GM21423 (cell line): ENCODE measurements at regions not wholly inside any gene's neighbourhood (a gene's known extent, or its start where the extent isn't known, plus 50 kb on each side); places are given as distances from the start of the nearest gene placed in this dataset.

ENCODE experiments used
- ATAC-seq: cut with Tn5 transposase; IDR thresholded peaks from one replicate; pipeline ENCODE4 v1.9.1; 2021; ENCODE audit warnings: mild to moderate bottlenecking, moderate library complexity; ENCODE audit not compliant: unreplicated experiment

DNA sequence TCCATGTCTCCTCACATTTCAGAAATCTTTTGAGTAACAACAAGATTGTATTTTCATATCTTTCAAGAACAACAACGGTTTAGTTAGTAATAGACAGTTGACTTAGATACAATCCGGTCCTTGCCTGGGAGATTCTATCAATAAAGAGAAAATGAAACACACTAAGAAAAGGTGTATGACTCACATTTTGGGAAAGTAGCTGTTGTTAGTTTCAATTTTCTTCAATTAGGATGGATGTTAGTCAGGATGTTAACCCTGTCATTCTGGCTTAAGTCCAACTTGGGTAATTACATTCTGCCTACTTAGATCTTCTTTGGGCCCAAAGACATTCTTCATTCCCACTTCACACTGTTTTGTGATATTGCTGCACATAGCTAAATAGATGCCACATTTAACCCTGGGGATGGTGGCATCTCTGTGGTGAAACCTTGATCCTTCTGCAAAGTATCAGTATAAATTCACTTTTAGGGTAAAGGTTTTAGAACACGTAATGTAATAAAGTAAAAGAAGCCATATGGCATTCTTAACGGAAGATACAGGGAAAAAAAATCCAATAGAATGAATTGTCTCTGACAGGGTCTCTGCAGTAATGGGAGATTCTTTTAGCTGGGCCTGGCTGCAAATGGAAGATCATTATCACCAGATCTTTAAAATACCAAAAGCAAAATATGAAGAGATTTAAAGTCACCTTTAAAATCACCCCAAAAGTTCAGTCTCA is 365.5 kb downstream of the FIGN start:
- ATAC-seq, result no peak

DNA sequence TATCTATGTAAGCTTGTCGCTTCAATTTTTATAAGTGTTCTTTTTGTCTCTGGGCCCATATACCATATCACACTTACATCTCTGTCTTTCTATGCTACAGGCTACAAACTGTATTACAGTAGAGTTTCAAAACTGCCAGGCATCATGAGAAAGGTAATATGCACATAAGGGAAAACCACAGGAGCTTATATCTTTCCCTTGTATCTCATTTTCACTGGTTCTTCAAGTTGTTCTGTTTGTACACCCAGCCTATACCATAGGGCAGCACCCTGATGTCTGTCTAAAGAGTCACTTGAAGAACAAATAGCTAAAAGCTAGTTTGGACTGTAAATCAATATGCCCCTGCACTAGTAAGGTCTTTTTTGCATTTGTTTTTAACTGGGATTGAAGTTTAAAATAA is 366.7 kb downstream of the FIGN start:
- ATAC-seq, result no peak

DNA sequence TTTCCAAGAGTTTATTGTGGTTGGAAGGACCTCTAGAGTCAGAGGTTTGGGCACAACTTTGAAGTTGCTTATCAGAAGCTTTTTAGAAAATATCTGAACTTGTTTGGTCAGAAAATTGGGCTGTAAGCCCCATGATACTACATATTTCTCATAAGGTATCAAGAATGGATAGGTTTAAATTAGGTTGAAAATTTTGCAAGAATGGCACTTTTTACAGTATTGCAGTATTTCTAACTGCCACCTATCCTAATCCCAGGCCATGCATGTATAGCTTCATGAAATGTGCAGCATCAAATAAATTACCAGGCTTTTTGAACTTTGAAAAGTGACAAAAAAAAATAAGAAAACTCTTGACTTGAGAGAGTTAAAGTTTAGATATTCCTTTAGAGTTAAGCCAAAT is 367.2 kb downstream of the FIGN start:
- no peak for ATAC-seq

DNA sequence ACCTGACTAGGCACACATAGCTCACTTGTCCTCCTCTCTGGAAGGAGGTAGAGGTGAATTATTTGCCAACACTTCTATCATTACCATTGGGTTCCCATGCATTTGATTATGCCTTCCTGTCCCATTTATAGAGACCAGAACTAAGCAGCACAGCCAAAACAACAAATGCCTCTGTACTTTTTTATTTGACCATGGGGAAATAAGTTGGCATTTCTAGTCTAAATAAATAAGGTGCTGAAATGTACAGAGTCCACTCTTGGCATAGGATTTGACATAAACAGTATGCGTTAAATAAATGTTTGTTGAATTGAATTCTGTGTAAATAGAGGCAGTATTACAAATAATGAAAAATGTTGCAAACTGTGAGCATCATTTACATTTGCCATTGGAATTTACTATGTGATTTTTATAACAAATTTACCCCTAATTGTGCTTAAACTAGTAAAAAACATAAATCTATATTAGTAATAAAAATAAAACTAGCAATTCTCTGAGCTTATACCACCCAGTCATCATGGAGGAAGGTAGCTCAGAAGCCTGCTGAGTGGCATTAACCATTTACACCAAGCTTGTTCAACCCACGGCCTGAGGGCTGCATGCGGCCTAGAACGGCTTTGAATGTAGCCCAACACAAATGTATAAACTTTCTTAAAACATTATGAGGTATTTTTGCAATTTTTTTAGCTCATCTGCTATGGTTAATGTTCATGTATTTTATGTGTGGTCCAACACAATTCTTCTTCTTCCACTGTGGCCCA is 367.8 kb downstream of the FIGN start:
- no peak for ATAC-seq

DNA sequence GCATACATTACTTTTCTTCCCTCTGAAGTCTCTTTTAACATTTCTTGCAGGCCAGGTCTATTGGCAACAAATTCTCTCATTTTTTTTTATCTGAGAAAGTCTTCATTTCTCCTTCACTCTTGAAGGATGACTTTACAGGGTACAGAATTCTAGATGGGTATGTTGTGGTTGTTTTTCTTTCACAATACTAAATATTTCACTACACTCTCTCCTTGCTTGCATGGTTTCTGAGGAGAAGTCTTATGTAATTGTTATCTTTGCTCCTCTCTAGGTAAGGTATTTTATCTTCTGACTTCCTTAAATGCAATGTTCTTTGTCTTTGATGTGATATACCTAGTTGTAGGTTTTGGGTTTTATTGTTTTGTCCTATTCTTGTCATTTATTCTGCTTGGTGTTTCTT is 371.1 kb downstream of the FIGN start:
- no peak for ATAC-seq

DNA sequence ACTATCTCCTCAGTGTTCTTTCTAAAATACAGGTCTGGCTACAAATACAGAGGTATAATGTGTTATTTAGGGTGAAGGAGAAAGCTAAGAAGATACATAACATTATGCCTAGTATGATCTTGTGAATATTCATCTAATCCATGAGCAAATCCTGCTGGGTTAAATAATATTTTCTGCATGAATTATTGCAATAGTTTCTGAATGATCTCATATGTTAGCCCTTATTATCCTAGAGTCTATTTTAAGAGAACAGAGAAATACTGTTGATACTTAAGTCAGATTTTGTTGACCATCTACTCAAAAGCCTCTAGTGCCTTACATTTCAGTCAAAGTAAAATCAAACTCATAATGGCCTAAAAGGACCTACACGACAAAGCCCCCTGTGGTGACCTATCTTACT is 382.3 kb downstream of the FIGN start:
- no peak for ATAC-seq

DNA sequence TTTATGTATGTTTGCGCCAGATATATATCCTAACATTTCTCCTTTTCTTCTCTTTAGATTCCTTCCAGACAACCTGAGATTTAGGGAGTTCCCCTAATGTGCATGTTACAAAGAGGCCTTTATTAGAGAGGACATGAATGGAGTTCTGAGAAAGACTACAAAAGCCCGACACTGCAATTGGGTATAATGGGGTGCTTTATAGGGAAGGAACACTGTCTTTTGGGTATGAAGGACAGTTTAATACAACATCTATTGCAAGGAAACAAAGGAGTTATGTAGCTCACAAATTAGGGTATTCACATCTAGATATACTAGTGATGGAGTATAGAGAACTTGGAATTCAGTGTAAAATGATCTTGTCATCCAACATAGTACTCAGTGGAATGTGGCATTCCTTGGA is 383.8 kb downstream of the FIGN start:
- ATAC-seq, result no peak

DNA sequence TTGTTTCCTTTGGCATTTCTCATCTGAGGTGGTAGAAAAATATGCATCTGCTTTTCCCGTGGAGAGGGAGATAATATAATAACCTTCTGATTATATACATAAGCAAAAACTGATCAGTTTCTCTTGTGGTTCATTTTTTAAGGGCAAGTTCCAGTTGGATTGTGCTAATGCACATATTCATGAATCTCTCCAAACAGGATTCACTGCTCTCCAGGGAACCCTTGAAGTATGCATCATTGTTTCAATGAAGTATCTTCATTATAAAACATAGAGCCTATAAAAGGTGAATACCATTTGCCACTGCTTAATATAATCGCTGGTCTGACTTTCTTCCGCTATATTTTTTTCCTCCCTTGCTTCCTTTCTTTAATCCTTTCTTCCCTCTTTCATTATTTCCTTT is 384.7 kb downstream of the FIGN start:
- no peak for ATAC-seq

DNA sequence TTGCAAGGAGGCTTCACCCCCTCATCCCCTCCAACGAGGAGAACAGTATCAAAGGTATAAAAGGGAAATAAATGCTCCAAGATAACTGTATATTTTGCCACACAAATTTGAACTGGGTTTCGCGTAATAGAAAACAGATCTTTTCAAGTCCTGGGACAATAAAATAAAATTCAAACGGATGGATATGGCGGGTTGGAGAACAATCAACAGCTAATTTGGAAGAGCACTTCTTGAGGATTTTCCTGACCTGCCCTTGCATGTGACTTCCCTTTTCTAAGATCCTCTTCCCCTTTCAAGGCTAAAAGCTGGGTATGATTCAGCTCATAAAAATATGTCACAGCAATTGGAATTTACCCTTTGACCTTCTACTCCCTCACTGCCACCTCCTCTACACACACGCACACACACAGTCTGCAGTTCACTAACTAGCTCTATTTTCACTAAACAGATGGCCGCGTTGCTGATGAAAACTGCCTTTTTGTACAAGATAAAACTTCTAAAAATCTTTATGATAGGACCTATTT is 386.9 kb downstream of the FIGN start:
- ATAC-seq, result no peak

DNA sequence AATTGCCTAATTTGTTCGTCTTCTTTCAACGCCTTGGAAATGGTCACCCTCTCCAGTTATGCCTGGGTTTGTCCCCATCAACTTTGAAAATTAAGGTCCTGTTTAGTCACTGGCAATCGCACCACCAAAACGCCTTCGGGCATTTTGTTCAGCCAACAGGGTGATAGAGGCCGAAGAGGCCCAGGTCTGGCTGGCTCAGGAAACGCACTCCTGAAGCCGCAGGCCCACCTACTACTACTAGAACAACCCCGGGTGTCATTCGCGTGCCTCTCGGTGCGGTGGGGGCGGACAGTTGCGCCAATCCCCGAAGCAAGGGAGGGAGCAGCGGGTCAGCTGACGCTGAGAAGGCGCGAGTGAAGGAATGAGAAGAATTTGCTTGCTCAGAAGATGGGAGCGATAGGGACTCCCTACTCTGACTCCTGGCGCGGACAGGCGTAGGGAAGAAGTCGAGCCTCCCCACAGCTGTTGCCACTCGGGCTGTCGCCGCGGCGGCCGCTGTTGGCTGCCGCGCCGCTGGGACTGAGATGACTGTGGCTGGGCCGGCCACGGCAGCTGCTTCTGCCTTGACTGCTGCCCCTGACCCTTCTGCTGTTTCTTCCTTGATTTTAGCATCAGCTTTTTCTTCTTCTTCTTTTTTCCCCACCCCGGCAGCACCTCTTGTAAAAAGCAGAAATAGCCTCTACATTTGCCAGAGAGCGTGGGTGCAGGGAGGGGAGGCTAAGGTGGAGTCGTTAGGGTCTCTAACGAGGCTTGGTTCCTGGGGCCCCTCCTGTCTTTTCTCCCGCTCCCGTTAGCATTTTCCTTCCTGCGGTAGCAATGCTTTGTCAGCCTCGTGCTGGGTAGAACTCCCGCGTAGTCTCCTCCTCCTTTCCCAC is 387.6 kb downstream of the FIGN start:
- peak; percentile 54 for ATAC-seq

DNA sequence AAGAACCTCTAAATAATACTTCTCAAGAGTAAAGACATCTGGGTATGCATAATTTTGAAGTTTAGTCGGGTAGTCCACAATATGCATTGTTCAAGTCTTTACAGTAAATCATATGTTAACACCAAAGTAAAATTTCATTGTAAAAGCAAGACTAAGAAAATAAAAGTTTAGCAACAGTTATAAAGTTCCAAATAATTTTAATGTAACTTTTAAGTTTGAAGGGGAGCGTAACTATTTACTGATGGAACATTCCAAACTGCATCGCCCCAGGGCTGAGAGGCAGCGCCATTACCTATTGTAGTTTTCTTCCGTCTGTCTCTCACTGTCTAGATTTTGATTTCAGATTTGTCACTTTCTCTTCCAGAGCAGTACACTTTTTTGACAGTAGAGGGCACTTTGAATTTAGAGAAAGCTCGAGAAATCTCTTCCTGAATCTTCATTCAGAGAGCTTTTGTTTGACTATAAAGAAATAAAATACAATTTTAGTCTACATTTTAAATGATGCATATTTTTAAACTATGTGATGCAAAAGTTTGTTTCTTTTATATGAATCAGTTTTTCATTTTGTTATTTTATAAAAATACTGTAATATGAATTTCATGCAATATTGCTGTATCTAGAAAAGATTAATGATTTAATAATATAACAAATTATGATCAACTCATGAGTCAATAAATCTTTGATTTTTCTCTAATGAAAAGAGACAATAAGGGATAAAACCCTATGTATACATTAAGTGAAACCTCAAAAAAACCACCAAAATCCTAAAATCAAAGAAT is 389.8 kb downstream of the FIGN start:
- peak; percentile 83 for ATAC-seq

DNA sequence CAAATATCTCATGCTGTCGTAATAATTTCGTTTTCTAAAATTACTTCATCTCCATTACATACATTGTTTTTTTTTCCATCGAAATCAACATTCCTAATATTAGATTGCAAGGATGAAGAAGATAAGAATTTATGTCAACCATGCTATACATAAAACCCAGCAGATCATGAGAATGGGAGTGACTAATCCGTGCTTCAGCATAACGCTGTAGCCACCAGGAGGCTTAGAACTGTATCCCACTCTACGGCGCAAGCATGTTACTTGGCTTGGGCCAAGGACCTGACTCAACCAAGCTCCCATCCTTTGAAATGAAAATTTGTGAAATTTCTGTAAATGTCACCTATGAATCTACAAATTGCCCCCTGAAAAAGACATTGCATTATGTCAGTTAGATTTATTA is 392.5 kb downstream of the FIGN start:
- ATAC-seq, result no peak

DNA sequence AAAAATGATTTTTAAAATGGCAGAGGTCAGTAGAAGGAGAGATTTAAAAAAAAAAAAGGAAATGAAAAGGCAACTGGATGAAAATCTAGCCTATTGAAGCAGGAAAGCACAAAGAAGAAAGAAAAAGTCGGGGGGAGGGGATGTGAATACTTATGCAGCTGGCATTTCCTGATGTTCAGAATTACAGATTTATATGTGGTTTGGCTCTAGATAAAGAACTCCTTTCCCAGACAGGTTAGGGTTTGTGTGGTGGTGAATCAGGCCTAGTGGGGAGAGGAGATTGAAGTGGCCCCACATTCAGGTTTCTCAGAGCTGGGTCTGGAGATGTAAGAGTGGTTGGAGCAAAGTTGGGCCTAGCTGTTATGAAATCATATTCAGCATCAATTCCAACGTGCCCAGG is 394.4 kb downstream of the FIGN start:
- ATAC-seq, result no peak

DNA sequence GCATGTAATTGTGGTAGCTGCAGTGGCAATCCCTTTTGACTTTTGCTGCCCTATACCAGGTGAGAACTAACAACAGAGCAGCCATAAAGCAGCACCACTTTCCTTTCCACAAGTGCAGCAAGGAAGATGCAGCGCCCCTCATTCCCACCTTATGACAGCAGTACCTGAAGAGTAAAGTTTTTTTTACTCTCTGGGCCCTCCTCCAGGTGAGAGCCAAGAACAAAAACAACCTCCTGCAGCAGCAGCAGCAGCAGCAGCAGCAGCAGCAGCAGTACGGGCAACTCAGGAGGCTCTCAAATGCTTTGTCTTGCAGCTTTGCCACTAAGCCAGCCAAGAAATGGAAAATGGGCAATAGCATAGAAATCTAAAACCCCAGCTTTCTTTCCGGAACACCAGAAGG is 397.5 kb downstream of the FIGN start:
- no peak for ATAC-seq

DNA sequence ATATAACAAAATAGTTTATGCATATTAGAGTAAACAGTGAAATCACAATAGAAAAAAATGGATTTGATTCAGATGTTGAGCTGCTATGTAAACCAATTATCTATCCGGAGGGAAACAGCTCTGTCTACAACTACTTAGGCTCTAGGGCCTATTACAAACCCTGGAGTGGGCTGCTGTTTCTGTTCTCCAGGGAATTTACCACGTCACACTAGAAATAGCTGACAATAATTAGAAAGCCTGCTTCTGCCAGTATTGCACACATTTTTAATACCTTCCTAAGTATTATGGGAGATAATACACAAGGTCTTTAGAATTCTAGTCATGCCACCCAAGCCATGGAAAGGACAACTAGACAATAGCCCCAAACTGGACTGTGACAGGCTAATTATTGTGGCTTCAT is 411.1 kb downstream of the FIGN start:
- ATAC-seq, result no peak

DNA sequence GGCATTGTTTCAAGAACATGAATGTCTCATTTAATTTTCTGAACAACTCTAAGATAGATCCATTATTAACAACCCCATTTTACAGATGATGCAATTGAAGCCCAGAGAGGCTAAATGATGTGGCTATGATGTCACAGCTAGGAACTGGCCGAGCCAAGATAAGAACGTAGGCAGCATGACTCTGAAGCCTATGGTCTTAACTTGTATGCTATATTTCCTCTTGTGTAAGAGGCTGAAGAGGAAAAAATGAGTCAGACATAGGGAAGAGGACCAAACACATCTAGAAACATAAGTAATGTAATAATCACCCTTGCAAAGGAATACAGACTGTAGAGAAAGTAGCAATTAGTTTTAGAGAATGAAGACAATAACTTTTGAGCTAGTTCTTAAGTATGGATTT is 416.8 kb downstream of the FIGN start:
- ATAC-seq, result no peak

DNA sequence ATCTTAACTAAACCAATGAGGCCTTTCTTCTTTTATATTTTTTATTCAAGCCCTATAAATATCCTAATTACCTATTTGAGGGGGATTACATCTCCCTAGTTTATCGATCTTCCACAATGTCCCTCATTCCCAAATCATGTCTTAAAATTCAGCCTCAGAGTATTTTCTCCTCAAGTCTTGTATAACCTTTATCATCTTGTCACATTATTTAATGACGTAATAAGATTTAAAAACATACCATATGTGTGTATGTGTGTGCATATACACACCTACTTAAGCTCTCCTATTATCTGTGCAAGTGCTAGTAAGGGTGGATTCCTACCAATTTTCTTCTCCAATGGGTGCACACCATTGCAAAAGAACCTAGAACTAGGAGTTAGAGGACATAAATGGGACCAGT is 421.1 kb downstream of the FIGN start:
- ATAC-seq, result no peak

DNA sequence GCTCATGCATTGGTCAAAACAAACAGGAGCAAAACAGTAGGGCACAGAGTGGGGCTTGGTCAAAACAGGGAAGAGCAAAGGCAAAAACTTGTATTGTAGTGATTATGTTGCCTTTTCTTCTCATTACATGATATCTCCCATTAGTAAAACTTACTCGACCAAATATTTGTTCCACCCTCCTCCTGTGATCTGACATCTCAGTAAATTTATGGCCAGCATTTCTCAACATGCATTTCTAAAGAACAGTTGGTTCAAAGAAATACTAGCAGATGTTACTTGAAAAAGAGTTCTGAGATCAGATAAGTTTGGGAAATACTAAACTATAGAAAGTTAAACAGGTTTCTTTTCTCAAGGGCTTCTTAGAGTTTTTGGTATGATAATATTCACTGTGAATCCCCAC is 423.1 kb downstream of the FIGN start:
- ATAC-seq, result no peak

DNA sequence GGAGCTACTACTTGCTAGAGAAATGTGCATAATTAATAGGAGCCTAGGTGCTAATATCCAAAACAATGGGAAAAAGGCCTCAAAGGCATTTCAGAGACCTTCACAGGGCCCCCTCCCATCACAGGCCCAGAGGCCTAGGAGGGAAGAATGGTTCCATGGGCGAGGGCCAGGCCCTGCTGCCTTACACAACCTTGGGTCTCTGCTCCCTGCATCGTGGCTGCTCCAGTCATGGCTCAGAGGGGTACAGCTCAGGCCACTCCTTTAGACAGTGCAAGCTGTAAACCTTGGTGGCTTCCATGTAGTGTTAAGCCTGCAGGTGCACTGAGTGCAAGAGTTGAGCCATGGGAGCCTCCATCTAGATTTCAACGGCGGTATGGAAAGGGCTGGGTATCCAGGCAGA is 429.2 kb downstream of the FIGN start:
- ATAC-seq, result no peak

DNA sequence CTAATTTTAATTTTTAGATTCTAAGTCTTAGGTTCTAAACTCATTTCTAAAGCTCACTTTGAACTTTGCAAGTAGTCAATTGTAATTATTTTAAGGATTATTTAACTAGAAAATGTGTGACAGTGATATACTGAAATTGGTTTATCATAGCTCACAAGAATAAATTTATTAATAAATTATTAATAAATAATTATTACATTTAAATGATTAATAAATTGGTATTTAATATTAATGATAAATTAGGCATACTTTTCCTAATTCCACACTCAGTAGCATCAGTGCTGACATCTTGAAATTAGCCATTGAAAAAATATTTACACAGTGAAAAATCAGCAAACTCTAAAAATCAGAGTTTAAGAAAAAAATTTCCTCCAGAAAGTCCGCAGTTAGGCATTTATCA is 433.7 kb downstream of the FIGN start:
- no peak for ATAC-seq

DNA sequence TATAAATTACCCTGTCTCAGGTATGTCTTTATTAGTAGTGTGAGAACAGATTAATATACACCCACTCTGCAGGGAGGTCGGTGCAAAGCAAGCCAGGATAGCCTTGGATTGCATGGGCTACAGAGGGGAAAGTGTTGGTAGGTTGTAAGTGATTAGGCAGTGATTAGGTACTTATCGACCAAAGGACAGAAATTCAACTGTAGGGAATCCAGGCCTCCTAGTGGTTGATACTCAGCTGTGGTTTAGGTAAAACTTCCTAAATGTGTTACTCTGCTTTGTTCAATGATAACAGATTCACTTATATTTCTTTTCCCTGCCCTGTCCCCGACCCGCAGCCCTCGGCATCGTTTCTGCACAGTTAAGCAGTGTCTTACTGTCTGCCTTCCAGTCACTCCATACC is 444.0 kb downstream of the FIGN start:
- no peak for ATAC-seq
